GM19025 (cell line): ENCODE measurements at regions not wholly inside any gene's neighbourhood (a gene's known extent, or its start where the extent isn't known, plus 50 kb on each side); places are given as distances from the start of the nearest gene placed in this dataset.

Source experiments
- ATAC-seq: cut with Tn5 transposase; IDR thresholded peaks from one replicate; pipeline ENCODE4 v1.9.1; 2021; ENCODE audit warnings: mild to moderate bottlenecking, low read depth, moderate library complexity; ENCODE audit not compliant: unreplicated experiment

- no peak for ATAC-seq
Observed at GRCh38 chr10:83919187-83919586, 220.1 kb upstream of the GHITM start.

GRCh38 chr10:83921984-83922860 is 217.1 kb upstream of the GHITM start:
- ATAC-seq: no peak

GRCh38 chr10:83925133-83925532 is 214.2 kb upstream of the GHITM start:
- ATAC-seq: no peak

GRCh38 chr10:83926606-83927005 is 212.7 kb upstream of the GHITM start:
- ATAC-seq: no peak

GRCh38 chr10:83927166-83927565 is 212.1 kb upstream of the GHITM start:
- ATAC-seq: no peak

GRCh38 chr10:83929399-83929798 is 209.9 kb upstream of the GHITM start:
- no peak for ATAC-seq

- ATAC-seq: no peak
Observed at GRCh38 chr10:83931669-83932068, 207.6 kb upstream of the GHITM start.

- no peak for ATAC-seq
Observed at GRCh38 chr10:83932245-83932644, 207.1 kb upstream of the GHITM start.

- no peak for ATAC-seq
Observed at GRCh38 chr10:83934062-83934461, 205.2 kb upstream of the GHITM start.

GRCh38 chr10:83934641-83935338 is 204.5 kb upstream of the GHITM start:
- ATAC-seq: no peak

GRCh38 chr10:83935339-83935736 is 204.0 kb upstream of the GHITM start:
- no peak for ATAC-seq

- ATAC-seq: no peak
Observed at GRCh38 chr10:83935911-83936310, 203.4 kb upstream of the GHITM start.

GRCh38 chr10:83937161-83937560 is 202.1 kb upstream of the GHITM start:
- ATAC-seq: no peak

- no peak for ATAC-seq
Observed at GRCh38 chr10:83937826-83938225, 201.5 kb upstream of the GHITM start.

- ATAC-seq: no peak
Observed at GRCh38 chr10:83941189-83941588, 198.1 kb upstream of the GHITM start.

GRCh38 chr10:83942410-83942809 is 196.9 kb upstream of the GHITM start:
- ATAC-seq: no peak

- ATAC-seq: no peak
Observed at GRCh38 chr10:83943049-83943448, 196.3 kb upstream of the GHITM start.

- ATAC-seq: no peak
Observed at GRCh38 chr10:83943920-83944319, 195.4 kb upstream of the GHITM start.

- no peak for ATAC-seq
Observed at GRCh38 chr10:83945982-83946718, 193.2 kb upstream of the GHITM start.

- no peak for ATAC-seq
Observed at GRCh38 chr10:83952314-83952713, 187.0 kb upstream of the GHITM start.

GRCh38 chr10:83953589-83953988 is 185.7 kb upstream of the GHITM start:
- ATAC-seq: no peak
